HUES6 (cell line): ENCODE measurements at regions not wholly inside any gene's neighbourhood (a gene's known extent, or its start where the extent isn't known, plus 50 kb on each side); places are given as distances from the start of the nearest gene placed in this dataset.
"Not testable (repeated sequence)": the region's sequence is repeated elsewhere in the genome, so short reads cannot be mapped to it uniquely, and the experiment has no call there.

Experiments used
- H3K27ac ChIP-seq: 2 replicates; pipeline ENCODE4 v1.7.0; 2013; ENCODE audit warnings: low read depth, mild to moderate bottlenecking, low read length, inconsistent platforms
- H3K27me3 ChIP-seq: 2 replicates; pipeline ENCODE4 v1.6.1; 2013; ENCODE audit warnings: low read length; ENCODE audit not compliant: control insufficient read depth, insufficient read depth
- H3K36me3 ChIP-seq: 2 replicates; pipeline ENCODE4 v1.6.1; 2013; ENCODE audit warnings: low read length; ENCODE audit not compliant: control insufficient read depth, insufficient read depth
- H3K4me1 ChIP-seq: 2 replicates; pipeline ENCODE4 v1.6.1; 2013; ENCODE audit warnings: low read length; ENCODE audit not compliant: control insufficient read depth, insufficient read depth
- H3K4me3 ChIP-seq: 2 replicates; pipeline ENCODE4 v1.5.1; 2013; ENCODE audit warnings: low read depth, low read length
- H3K9ac ChIP-seq: one replicate; pipeline ENCODE4 v1.6.1; 2013; ENCODE audit warnings: mild to moderate bottlenecking, low read length
- H3K9me3 ChIP-seq: 2 replicates; pipeline ENCODE4 v1.6.1; 2013; ENCODE audit warnings: low read depth, low read length; ENCODE audit not compliant: control insufficient read depth, insufficient read depth

DNA sequence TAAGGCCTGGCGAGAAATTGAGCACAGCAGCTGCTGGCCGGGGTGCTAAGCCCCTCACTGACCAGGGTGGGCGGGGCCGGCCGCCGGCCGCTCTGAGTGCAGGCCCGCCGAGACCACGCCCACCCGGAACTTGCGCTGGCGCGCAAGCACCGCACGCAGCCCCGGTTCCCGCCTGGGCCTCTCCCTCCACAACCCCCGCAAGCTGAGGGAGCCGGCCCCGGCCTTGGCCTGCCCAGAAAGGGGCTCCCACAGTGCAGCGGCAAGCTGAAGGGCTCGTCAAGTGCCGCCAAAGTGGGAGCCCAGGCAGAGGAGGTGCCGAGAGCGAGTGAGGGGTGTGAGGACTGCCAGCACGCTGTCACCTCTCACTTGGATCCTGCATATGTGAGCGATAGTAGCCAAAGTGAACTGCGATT, 251.2 kb downstream of the GJA1 start:
- peak overlapping the region; percentile 47 for H3K4me3 ChIP-seq
- peaks cover 4% of the 10 kb centered on the region; the same call in 1 of the 2 replicates for H3K9me3 ChIP-seq
- no peaks in the 10 kb centered on the region for H3K36me3 ChIP-seq
- no peak overlapping the region for H3K27ac ChIP-seq
- H3K9ac ChIP-seq: no peak overlapping the region
- no peaks in the 10 kb centered on the region for H3K27me3 ChIP-seq
- H3K4me1 ChIP-seq: no peaks in the 10 kb centered on the region

- Histone ChIP-seq H3K9ac (no peak overlapping the region), H3K4me3 (no peak overlapping the region), H3K4me1 (no peaks in the 10 kb centered on the region), H3K27me3 (no peaks in the 10 kb centered on the region), H3K36me3 (no peaks in the 10 kb centered on the region), H3K9me3 (no peaks in the 10 kb centered on the region), H3K27ac (no peak overlapping the region)
Observed at GRCh38 chr6:121688974-121689373, 253.5 kb downstream of the GJA1 start.

DNA sequence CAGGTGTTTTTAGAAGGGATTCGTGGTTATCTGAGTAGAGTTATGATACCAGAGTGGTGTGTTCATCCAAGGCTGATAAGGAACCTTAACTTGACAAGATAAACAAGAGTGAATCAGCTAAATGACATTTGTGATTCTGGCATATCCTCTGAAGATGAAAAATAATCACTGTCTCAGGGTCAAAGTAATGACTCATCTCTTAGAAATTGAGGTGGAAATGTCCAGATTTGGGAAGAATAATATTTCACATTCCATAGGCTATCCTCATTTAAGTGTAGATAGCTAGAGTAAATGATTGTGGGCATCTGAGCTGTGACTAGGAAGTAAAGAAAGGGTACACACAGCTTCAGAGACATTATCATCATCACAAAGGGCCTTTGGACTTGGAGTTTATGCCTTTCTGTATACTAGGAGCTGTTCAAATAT, 255.7 kb downstream of the GJA1 start:
- H3K27ac ChIP-seq: no peak overlapping the region
- no peaks in the 10 kb centered on the region for H3K9me3 ChIP-seq

DNA sequence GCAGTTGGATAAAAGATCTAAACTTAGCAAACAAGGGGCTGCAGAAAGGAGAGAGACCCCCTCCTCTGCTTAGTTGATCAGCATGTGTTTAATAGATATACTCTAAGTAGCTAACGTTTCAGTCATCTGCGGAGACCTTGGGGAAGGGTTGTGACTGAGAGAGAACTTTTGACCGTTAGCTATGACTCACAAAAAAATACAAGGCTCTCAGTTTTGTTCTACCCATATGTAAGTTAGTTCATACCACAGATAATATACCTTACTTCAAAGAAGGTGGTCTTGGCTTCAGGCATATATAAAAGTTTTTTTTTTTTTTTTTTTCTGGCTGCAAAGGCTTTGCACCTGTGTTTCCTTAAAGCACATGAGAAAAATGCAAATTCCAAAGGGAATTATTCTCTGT, 258.9 kb downstream of the GJA1 start:
- no peak overlapping the region for H3K4me3 ChIP-seq
- no peak overlapping the region for H3K9ac ChIP-seq
- H3K9me3 ChIP-seq: no peaks in the 10 kb centered on the region
- H3K27me3 ChIP-seq: no peaks in the 10 kb centered on the region
- H3K27ac ChIP-seq: no peak overlapping the region
- H3K36me3 ChIP-seq: no peaks in the 10 kb centered on the region
- H3K4me1 ChIP-seq: no peaks in the 10 kb centered on the region

More for the DNA sequence above, 255.7 kb downstream of the GJA1 start:
- Histone ChIP-seq H3K36me3 (no peaks in the 10 kb centered on the region), H3K27me3 (no peaks in the 10 kb centered on the region), H3K4me3 (no peak overlapping the region), H3K4me1 (no peaks in the 10 kb centered on the region), H3K9ac (no peak overlapping the region)

GRCh38 chr6:121694801-121695251, 259.4 kb downstream of the GJA1 start:
- H3K4me1 ChIP-seq: no peaks in the 10 kb centered on the region
- no peak overlapping the region for H3K27ac ChIP-seq
- no peak overlapping the region for H3K9ac ChIP-seq
- H3K27me3 ChIP-seq: no peaks in the 10 kb centered on the region
- no peaks in the 10 kb centered on the region for H3K9me3 ChIP-seq
- H3K4me3 ChIP-seq: no peak overlapping the region
- H3K36me3 ChIP-seq: no peaks in the 10 kb centered on the region

DNA sequence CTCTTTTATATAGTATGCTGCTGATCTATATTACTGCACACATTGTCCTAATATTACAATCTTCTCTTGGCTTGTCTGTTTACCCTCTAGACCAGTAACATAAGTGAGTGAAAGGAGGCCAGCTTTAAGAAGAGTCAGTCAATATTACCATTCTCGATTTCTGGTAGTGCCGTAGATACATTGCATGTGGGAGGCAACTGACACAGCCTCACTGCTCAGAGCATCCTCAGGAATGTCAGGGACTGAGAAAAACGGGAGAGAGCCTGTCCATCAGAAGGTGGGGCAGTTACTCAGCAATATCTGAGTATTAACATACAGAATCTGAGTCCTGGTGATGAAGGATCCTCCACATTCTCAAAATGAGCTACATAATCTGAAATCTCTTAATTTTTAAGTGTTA, 259.9 kb downstream of the GJA1 start:
- H3K4me1 ChIP-seq: no peaks in the 10 kb centered on the region
- no peak overlapping the region for H3K9ac ChIP-seq
- H3K9me3 ChIP-seq: no peaks in the 10 kb centered on the region
- no peak overlapping the region for H3K27ac ChIP-seq
- H3K4me3 ChIP-seq: no peak overlapping the region
- H3K27me3 ChIP-seq: no peaks in the 10 kb centered on the region
- H3K36me3 ChIP-seq: no peaks in the 10 kb centered on the region

DNA sequence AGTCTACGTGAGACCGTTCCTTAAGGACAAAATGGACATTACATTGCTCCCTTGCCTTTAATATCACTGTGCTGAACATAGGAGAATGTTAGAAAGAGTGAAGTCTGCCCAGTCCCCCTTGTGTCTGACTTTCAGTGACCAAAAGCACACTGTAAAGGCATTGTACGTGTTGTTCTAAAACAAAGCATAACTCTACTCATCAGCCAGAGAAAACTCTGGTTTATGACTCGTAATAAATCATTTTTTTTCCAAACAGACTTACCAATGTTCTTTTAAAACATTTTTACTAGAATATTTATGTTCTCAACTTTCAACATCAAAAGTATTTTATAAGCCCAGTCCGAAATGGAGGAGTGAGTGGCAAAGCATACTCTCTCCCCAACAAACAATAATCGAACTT, 262.5 kb downstream of the GJA1 start:
- Histone ChIP-seq H3K4me1 (no peaks in the 10 kb centered on the region), H3K27me3 (no peaks in the 10 kb centered on the region), H3K27ac (no peak overlapping the region), H3K9ac (no peak overlapping the region), H3K9me3 (peaks cover 4% of the 10 kb centered on the region), H3K36me3 (no peaks in the 10 kb centered on the region), H3K4me3 (no peak overlapping the region)

- Histone ChIP-seq H3K36me3 (no peaks in the 10 kb centered on the region), H3K4me1 (no peaks in the 10 kb centered on the region), H3K9ac (no peak overlapping the region), H3K9me3 (peaks cover 11% of the 10 kb centered on the region), H3K27me3 (no peaks in the 10 kb centered on the region), H3K27ac (no peak overlapping the region), H3K4me3 (no peak overlapping the region)
Observed at GRCh38 chr6:121698617-121699016, 263.2 kb downstream of the GJA1 start.

GRCh38 chr6:121703129-121703528, 267.7 kb downstream of the GJA1 start:
- not testable (repeated sequence) for H3K36me3 ChIP-seq, H3K9ac ChIP-seq, H3K4me1 ChIP-seq, H3K27ac ChIP-seq, H3K27me3 ChIP-seq, H3K4me3 ChIP-seq
- H3K9me3 ChIP-seq: peaks cover 11% of the 10 kb centered on the region

DNA sequence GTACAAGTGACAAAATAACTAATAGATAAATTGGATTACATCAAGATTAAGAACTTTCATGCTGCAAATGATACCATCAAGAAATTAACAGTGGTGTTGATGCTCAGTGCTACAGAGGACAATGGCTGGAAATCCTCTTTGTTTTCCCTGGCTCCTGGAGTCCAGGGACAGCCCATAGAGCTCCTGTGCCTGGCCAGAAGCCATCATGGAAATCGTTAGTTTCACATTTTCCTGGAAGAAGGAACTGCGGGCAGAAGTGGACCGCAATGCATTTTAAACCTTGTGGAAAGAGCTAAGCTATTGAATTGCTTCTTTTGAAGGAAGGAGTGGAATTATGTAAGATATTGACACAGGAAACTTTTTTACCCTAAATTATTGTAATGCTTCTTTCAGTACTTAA, 276.0 kb downstream of the GJA1 start:
- H3K36me3 ChIP-seq: no peaks in the 10 kb centered on the region
- no peaks in the 10 kb centered on the region for H3K27me3 ChIP-seq
- no peak overlapping the region for H3K4me3 ChIP-seq
- H3K4me1 ChIP-seq: no peaks in the 10 kb centered on the region
- H3K9me3 ChIP-seq: no peaks in the 10 kb centered on the region; the same call in 1 of the 2 replicates
- H3K27ac ChIP-seq: no peak overlapping the region
- H3K9ac ChIP-seq: no peak overlapping the region

GRCh38 chr6:121717686-121718085, 282.2 kb downstream of the GJA1 start:
- Histone ChIP-seq H3K36me3 (no peaks in the 10 kb centered on the region), H3K27ac (no peak overlapping the region), H3K9ac (no peak overlapping the region), H3K4me3 (no peak overlapping the region), H3K4me1 (no peaks in the 10 kb centered on the region), H3K9me3 (peaks cover 14% of the 10 kb centered on the region), H3K27me3 (no peaks in the 10 kb centered on the region)

- H3K27ac ChIP-seq, H3K4me1 ChIP-seq, H3K36me3 ChIP-seq, H3K9ac ChIP-seq, H3K27me3 ChIP-seq, H3K4me3 ChIP-seq: not testable (repeated sequence)
- peaks cover 14% of the 10 kb centered on the region for H3K9me3 ChIP-seq
Observed at GRCh38 chr6:121720867-121721266, 285.4 kb downstream of the GJA1 start.
